NCI-H748 (cell line): ENCODE measurements at regions not wholly inside any gene's neighbourhood (a gene's known extent, or its start where the extent isn't known, plus 50 kb on each side); places are given as distances from the start of the nearest gene placed in this dataset.

Source experiments
- DNase-seq: peaks from one replicate; lab custom pipeline; 2025; ENCODE audit not compliant: unreplicated experiment; lab: John Stamatoyannopoulos, UW

DNA sequence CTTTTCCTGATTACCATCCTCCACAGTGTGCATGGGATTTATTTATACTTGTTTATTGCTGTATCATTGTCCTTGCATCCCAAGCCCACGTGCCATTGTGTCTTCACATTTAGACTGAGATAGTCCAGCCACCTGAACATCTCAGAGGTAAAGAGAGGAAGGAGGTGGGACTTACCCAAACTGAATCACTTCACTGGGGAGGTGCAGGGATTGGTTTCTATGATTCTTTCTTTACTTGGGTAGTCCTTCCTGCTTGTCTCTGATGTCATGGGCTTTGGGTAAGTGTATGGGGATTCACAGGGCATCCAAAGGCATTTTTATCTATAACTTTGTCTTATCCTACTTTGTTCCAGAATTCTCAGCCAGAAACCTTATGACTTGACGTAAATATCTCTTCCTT is 141.5 kb upstream of the UMPS start:
- DNase-seq: no peak

DNA sequence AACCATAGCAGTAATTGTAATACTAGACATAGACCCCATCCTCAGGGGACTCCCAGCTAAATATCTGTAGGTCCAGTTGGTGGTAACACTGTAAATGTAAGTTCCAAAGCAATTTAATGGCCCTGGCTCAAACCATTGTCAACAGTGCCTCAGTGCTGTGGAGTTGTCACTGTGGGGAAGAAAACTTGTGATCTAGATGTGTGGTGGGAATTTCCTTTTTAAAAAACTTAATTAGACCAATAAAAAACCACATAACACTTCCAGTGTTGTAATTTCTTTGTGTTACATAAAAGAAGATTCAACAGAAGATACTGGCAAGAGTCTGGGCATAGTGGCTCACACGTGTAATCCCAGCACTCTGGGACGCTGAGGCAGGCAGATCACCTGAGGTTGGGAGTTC is 138.6 kb upstream of the UMPS start:
- DNase-seq: no peak

DNA sequence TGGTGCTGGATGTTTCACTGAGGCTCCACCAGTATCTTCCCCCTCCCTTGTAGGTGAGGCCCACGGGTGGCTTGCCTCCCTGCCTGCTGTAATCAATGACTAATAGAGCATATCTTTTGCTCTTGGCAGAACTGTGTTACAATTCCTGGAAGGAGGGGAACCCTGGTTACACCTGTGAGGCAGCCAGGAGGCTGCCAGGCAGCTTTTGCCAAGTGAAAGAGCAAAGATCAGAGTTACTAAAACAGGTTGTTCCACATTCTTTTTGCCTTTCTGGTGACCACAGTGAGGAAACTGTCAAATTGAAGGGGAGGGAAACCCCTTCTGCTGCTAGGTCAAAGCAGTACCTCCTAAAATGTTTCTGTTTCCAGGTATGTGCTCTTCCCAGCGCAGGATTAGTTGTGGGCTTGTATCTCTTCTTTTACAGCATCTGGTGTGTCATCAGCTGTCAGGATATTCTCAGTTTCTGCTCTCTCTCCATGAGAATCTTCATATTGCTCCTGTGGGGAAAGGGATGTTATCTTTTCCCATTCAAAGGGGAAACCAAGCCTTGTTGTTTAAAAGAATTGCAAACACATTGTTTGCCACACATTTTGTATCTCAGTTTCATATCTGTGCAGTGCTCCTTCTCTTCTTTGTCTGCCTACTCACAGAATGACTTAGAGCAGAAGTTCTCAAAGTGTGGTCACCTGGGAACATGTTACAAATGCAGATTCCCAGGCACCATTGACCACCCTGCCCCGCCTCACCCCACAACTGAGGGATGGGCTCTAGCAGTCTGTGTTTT is 137.4 kb upstream of the UMPS start:
- DNase-seq: no peak

GRCh38 chr3:124593442-124593829 is 136.8 kb upstream of the UMPS start:
- no peak for DNase-seq

DNA sequence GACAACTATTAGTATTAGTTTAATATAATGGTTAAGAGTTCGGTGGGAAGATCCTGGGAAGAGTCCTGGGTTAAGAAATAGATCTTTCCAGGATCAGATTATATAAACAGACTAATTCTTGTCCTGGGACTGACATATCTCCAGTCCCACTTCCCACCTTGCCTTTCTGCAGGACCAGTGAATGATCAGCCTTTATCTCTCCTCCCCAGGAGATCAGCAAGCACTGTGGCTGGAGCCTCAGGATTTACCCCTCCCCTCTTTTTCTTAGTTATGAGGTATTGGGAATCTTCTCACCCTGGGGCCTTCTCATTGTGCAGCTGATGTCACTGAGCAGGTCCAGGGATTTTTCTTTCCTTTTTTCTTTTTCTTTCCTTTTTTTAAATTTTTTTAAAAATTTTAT is 135.7 kb upstream of the UMPS start:
- DNase-seq: no peak

DNA sequence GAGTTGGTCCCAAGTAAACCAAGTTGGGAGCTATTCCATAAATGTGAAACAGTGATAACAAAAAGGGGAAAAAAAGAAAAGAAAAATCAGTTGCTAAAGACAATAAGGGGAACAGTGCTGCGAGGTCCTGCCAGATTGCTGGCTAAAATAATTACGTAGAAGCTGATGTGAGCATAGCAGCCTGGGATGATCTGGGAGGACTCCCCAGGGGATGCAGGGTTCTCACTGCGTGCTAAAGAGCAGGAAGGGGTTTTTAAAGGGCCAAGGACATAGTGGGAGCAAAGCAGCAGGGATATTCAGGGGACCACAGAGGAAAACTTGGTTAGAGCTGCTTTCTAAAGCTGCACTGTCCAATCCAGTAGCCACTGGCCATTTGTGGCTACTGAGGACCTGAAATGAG is 133.0 kb upstream of the UMPS start:
- no peak for DNase-seq

GRCh38 chr3:124597979-124598378 is 132.3 kb upstream of the UMPS start:
- no peak for DNase-seq

DNA sequence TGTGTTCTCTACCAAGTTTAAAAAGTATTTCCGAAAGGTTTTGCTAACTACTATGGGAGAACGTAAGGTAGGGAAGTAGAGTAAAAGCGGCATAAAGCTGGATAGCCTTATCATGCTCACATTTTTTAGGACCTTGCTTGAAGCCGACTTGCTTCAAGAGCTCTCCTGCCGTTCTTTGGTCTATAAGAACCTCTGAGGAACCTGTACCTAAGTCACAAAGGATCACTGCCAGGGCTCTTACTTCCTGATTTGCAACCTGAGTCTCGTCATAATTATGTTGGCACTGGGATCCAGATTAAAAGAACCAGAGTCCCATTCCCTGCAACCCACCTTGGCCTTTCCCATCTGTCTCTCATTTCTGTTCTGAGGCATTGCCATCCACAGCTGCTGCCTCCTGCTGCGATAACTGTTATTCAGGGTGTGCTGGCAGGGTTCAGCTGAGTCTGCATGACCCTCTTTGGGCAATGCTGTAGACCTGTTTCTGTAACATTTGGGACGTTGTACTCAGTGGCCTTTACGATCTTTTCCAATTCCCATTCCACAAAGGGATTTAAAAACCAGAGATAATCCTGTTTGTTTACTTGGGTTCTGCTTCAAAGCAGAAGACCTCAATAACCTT is 131.0 kb upstream of the UMPS start:
- DNase-seq: no peak

- no peak for DNase-seq
Measured at GRCh38 chr3:124599779-124600693, 130.2 kb upstream of the UMPS start.

DNA sequence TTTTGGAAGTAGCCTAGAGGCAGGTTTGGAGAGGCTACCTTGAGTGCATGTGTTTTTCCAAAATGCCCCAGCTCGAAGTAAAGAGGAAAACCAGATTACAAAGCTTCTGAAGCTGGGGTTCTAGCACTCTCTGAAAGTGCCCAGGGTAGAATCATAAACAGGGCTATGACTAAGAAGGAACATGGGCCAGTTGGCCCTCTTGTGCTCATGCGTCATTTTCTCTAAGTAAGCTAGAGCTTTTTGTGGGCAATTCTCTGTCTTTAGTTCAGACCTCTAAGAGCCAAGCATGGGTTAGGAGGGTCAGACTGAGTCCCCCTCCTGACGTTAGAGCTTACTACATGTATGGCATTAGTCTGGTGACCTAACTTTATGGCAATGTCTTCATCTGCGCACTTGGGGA is 129.5 kb upstream of the UMPS start:
- DNase-seq: no peak

DNA sequence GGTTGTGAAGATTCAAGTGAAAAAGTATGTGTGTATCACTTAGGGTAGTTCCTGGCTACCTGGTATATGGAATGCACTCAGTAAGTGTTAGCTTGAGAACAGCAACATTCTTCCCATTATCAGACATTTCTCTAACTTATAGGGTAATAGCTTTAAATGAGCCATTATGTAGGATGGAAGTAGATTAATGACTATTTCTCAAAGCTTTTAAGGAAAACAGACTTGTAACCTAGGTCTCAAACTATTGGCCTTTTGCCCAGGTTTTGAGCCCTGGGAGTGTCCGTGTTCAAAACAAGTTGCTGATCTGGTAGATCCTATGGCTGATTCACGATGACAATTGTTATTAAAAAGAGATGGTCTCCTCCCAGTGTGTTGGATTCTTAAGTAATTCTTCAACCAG is 129.1 kb upstream of the UMPS start:
- no peak for DNase-seq

DNA sequence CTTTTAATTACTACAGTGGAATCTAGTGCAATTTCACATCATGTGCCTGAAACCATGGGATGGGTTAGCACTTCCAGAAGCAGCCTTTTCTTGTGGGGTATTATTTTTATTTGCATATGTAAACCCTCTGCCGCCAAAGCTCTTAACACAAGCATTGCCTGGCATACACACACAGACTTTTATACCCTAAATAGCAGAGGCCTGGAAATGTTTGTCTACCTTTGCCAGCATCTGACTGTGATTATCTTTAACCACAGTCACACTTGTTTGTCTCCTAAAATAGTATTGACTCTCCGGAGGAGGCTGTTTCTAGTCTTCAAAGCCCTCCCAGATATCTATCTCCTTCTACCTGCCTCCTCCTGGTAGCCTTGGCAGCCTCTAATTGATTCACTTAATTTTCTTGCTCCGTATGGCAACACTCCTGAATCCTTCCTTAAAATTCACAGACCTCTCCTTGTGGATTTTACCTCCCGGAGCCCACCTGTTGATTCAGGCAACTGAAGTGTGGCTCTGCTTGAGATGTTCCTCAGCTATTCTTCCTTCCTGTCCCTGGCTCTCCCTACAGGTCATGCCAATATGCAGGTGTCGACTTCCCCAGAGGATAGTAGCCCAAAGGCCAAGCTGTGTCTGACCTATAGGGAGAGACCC is 127.1 kb upstream of the UMPS start:
- no peak for DNase-seq

DNA sequence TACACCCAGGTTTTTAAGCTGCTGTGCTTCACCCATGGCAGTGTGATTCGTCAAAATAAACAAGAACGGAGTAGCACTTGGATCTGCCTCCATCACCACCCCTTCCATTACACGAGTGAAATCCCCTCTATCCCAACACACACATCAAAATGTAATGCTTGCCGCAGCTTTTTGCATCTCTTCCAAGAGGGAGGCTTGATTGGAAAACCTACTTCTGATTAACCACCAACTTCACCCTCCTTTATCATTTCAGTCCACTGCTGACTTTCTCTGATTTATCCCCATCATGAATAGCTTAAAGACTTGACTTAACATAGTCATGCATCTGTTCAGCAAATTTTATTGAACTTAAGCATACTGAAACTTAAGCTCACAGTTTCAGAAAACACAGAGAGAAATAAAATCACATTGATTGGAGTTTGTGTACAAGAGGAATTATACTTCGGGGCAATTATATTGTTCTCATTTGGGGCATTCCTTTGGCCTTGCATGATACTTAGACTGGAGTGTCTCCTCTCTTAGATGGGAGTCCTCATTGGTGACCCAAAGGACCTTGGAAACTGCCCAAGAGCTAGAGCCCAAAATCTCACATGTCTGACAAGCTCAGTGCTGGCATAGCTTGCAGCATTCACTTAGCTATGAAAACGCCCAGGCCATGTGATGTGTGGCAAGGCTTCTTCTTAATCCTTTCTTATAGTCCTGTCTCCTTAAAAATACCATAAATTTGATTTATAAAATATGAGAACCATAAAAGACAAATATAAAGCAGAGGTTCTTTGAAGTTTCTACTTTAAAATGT is 124.3 kb upstream of the UMPS start:
- no peak for DNase-seq

DNA sequence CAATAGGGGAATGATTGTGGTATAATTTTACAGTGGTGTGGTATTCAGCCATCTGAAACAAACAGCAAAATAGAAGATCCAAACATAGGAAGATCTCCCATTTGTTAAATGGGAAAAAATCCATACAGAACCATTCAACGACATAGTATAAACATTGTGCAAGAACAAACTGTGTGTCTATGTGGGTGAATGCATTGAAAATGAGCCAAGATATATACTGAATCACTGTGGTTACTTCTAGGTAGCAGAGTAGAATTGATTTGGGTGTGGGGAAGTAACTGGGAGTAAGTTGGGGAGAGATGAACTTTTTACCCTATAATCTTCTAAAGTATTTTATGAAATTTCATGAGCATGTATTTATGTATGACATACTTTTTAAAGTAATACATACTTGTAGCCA is 123.1 kb upstream of the UMPS start:
- DNase-seq: no peak

DNA sequence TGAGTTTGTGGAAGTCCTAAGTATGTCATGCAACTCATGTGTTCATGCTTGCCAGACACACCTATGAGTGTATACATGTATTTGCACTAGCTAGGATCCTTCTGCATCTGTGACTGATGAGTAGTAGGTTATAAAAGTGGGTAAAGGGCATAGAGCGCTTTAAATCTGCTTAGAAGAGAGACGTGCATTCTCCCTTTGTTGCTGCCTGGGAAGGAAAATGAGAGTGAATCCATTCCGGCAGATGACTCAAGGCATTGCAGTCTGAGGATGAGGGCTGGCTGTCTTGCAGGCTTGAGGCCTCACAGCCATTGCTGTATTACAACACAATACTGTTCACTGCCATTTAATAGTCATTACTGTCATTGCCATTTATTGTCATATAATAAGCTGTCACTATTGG is 120.8 kb upstream of the UMPS start:
- no peak for DNase-seq

GRCh38 chr3:124610130-124610529 is 120.1 kb upstream of the UMPS start:
- DNase-seq: no peak

GRCh38 chr3:124611520-124611919 is 118.7 kb upstream of the UMPS start:
- no peak for DNase-seq

DNA sequence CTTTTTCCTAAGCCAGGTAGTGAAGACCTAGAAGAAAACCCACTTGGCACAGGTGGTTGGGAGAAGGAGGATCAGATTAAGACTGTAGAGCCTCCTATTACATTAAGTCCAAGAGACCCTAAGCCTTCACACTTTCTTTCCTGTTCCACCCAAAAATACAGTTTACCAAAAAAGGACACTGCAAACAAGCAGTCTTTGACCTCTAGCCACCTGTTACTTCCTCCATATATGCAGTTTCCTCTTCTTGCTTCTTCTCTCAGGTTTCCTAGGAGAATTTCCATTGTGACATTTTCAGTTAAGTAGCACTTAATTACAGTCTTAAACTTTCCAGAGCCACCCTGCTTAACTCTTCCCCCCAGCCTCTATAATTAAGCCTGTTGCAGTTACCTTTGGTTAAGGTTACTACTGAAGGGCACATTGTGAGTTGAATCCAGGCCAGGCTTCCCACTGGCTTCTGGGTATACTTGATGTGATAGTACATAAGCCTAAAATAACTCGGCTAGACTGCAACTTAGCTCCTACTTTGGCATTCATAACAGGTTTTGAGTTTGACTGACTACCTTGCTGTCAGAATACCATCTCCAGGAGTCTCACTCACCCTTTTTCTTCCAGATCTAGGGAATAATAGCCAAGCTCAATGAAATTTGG is 114.2 kb upstream of the UMPS start:
- DNase-seq: no peak

DNA sequence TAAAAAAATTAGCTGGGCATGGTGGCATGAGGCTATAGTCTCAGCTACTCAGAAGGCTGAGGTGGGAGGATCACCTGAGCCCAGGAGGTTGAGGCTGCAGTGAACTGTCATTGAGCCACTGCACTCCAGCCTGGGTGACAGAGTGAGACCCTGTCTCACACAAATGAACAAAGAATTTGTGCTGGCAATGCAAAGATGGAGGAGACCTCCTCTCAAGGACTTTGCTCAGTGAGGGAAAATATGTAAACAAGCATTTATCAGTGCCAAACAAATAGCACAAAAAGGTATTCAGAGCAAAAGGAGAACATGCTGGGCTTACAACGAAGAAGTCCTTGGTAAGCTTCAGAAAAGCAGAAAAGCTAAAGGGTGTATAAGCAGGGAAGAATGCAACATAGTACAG is 113.1 kb upstream of the UMPS start:
- DNase-seq: no peak
